ENCODE measurements at regions not wholly inside any gene's neighbourhood (a gene's known extent, or its start where the extent isn't known, plus 50 kb on each side); places are given as distances from the start of the nearest gene placed in this dataset.

GRCh38 chr2:177326005-177326404 is 61.5 kb upstream of the NFE2L2 start:
- ATAC-seq: peak; percentile 48

More at GRCh38 chr2:177326005-177326404, 61.5 kb upstream of the NFE2L2 start:
- DNase-seq (ENCODE audit: low read depth, low spot score) (no peak), FAIRE-seq (no peak)
- SMC1A ChIA-PET (ENCODE audit: uncharacterized antibody, unreplicated experiment): interaction anchor here (2.5 kb wide), 1 partner anchor 162 kb away, joined by 12 read pairs; no protein-coding TSS in a partner anchor
- RAD21 ChIA-PET (ENCODE audit: unreplicated experiment): interaction anchor here (1.1 kb wide), 1 partner anchor 160 kb away, joined by 3 read pairs; no protein-coding TSS in a partner anchor
- Histone ChIP-seq H3K4me2 (ENCODE audit: control insufficient read depth, insufficient read depth) (no peak overlapping the region), H3K4me3 (no peak overlapping the region), H2AFZ (ENCODE audit: control insufficient read depth, low read depth, low read length) (no peak overlapping the region), H4K20me1 (ENCODE audit: control insufficient read depth, insufficient read depth) (no peaks in the 10 kb centered on the region), H3K27me3 (replicated peaks in 1 of 2; ENCODE audit: control insufficient read depth in 2 of 2, insufficient read depth in 2 of 2, low read length in 1 of 2) (no peaks in the 10 kb centered on the region), H3K9ac (ENCODE audit: control insufficient read depth, insufficient read depth, low read length) (no peak overlapping the region), H3K36me3 (ENCODE audit: control insufficient read depth in 2 of 2, insufficient read depth in 2 of 2, low read length in 1 of 2) (no peaks in the 10 kb centered on the region), H3K27ac (ENCODE audit: control insufficient read depth, insufficient read depth) (no peak overlapping the region), H3K9me3 (replicated peaks; ENCODE audit: control insufficient read depth, insufficient read depth, low read length) (no peaks in the 10 kb centered on the region), H3K79me2 (ENCODE audit: control insufficient read depth, insufficient read depth, low read length) (no peaks in the 10 kb centered on the region), H3K4me1 (ENCODE audit: control insufficient read depth, insufficient read depth, low read length) (no peaks in the 10 kb centered on the region)
- in situ Hi-C loops (cut with MboI): loop anchor here (25.0 kb wide), 1 partner anchor 1189 kb away; the partner anchor contains the start of gene HOXD8
- POLR2A ChIA-PET: no interaction called here
- WGBS (ENCODE audit: insufficient coverage, insufficient replicate concordance, low lambda C conversion rate, missing lambda C conversion rate): 85% methylated on average over 3 of the region's 3 CpGs
- intact Hi-C loops (cut with micrococcal nuclease; ENCODE audit: unreplicated experiment): no loop called here
- no TSS peak for BruUV-seq (replicated peaks)
- CTCF ChIA-PET: interaction anchor here (1.5 to 2.2 kb wide), 2 partner anchors 61 to 161 kb away, joined by 3 to 13 read pairs; partner anchors contain the start of gene NFE2L2
- TF ChIP-seq ZNF217 (IDR thresholded peaks at IDR 0.05) (no peak), SKIL (IDR thresholded peaks at IDR 0.05; ENCODE audit: low read depth, poor library complexity, severe bottlenecking) (no peak), BACH1 (IDR thresholded peaks at IDR 0.05; ENCODE audit: borderline replicate concordance) (no peak), EED (IDR thresholded peaks at IDR 0.05; ENCODE audit: low read depth) (no peak), STAT1 (conservative IDR thresholded peaks at IDR 0.05) (no peak), MEF2A (IDR thresholded peaks at IDR 0.05; ENCODE audit: insufficient read depth, low read depth, low read length) (no peak), ZNF384 (IDR thresholded peaks at IDR 0.05; ENCODE audit: borderline replicate concordance, low read depth, low read length) (no peak), ETV6 (conservative IDR thresholded peaks at IDR 0.05 in 1 of 2, IDR thresholded peaks at IDR 0.05 in 1 of 2; ENCODE audit: borderline replicate concordance in 1 of 2, low read depth in 1 of 2) (no peak), CHD2 (IDR thresholded peaks at IDR 0.05; ENCODE audit: borderline replicate concordance, low read depth, low read length) (no peak), WRNIP1 (IDR thresholded peaks at IDR 0.05; ENCODE audit: borderline replicate concordance, low read depth, low read length) (no peak), IRF4 (IDR thresholded peaks at IDR 0.05; ENCODE audit: low read depth, low read length) (no peak), SUPT20H (IDR thresholded peaks at IDR 0.05; ENCODE audit: borderline replicate concordance, control insufficient read depth, low read depth, low read length) (no peak), TARDBP (IDR thresholded peaks at IDR 0.05; ENCODE audit: borderline replicate concordance) (no peak), BCL11A (IDR thresholded peaks at IDR 0.05; ENCODE audit: low read depth, low read length) (no peak)
